ENCODE measurements at regions not wholly inside any gene's neighbourhood (a gene's known extent, or its start where the extent isn't known, plus 50 kb on each side); places are given as distances from the start of the nearest gene placed in this dataset.

GRCh38 chr6:84522135-84522549 is 242.3 kb downstream of the TBX18 start:
- Mint-ChIP-seq H3K9me3 (no peaks in the 10 kb centered on the region), H3K4me1 (ENCODE audit: low read depth) (no peaks in the 10 kb centered on the region), H3K4me3 (no peak overlapping the region), H3K36me3 (ENCODE audit: low read depth) (no peaks in the 10 kb centered on the region), H3K27ac (no peak overlapping the region), H3K27me3 (ENCODE audit: low read depth) (no peaks in the 10 kb centered on the region)

DNA sequence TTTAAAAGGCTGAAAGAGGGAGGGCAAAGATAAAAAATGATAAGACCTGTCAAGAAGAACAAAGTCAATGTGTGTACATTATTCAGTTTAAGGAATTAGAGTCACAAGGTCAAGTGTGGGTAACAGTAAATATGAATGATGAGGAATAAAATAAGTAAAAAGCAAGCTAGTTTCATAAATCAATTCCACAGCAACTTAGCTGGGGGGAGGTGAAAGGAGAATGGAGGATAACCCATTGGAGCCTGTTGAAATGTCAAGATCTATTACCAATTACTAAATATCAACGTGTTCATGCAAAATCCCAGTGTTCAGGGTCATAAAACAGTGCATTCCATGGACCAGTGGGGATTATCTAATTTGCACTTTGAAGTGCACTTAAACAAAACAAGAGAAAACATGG is 242.9 kb downstream of the TBX18 start:
- no peaks in the 10 kb centered on the region for H3K9me3 Mint-ChIP-seq

GRCh38 chr6:84517741-84518530 is 246.5 kb downstream of the TBX18 start:
- Mint-ChIP-seq H3K36me3 (ENCODE audit: low read depth) (no peaks in the 10 kb centered on the region), H3K9me3 (no peaks in the 10 kb centered on the region), H3K4me1 (ENCODE audit: low read depth) (no peaks in the 10 kb centered on the region), H3K27ac (no peak overlapping the region), H3K27me3 (ENCODE audit: low read depth) (no peaks in the 10 kb centered on the region), H3K4me3 (no peak overlapping the region)

More for the DNA sequence above, 242.9 kb downstream of the TBX18 start:
- Mint-ChIP-seq H3K4me1 (ENCODE audit: low read depth) (no peaks in the 10 kb centered on the region), H3K27me3 (ENCODE audit: low read depth) (no peaks in the 10 kb centered on the region), H3K36me3 (ENCODE audit: low read depth) (no peaks in the 10 kb centered on the region), H3K27ac (no peak overlapping the region), H3K4me3 (no peak overlapping the region)

DNA sequence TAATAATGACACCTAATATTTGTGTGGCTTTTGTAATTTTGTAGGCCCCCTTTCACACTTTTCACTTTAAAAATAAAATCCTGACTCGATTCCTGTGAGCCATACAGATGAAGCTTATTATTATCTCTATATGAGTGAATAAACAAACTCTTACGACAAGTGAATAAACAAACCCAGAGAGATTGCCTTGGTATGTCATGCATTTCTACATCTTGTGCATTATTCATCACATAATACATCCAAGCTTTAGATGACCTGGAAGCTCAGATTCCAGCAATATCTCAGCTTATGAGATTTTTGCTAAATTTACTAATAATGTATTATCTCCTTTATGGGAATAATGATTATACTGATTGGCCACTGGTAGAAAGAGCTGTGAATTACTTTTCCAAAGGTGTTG is 248.2 kb downstream of the TBX18 start:
- H3K4me3 Mint-ChIP-seq: no peak overlapping the region
- no peaks in the 10 kb centered on the region for H3K4me1 Mint-ChIP-seq (ENCODE audit: low read depth)
- no peak overlapping the region for H3K27ac Mint-ChIP-seq

GRCh38 chr6:84515067-84515466 is 249.3 kb downstream of the TBX18 start:
- Mint-ChIP-seq H3K4me3 (no peak overlapping the region), H3K27ac (no peak overlapping the region), H3K27me3 (ENCODE audit: low read depth) (no peaks in the 10 kb centered on the region)

More for the DNA sequence above, 248.2 kb downstream of the TBX18 start:
- Mint-ChIP-seq H3K27me3 (ENCODE audit: low read depth) (no peaks in the 10 kb centered on the region), H3K36me3 (ENCODE audit: low read depth) (no peaks in the 10 kb centered on the region), H3K9me3 (no peaks in the 10 kb centered on the region)

GRCh38 chr6:84514089-84514971 is 250.1 kb downstream of the TBX18 start:
- no peak overlapping the region for H3K4me3 Mint-ChIP-seq
- no peaks in the 10 kb centered on the region for H3K36me3 Mint-ChIP-seq (ENCODE audit: low read depth)
- H3K4me1 Mint-ChIP-seq (ENCODE audit: low read depth): no peaks in the 10 kb centered on the region
- H3K9me3 Mint-ChIP-seq: no peaks in the 10 kb centered on the region
- no peaks in the 10 kb centered on the region for H3K27me3 Mint-ChIP-seq (ENCODE audit: low read depth)
- no peak overlapping the region for H3K27ac Mint-ChIP-seq

More at GRCh38 chr6:84515067-84515466, 249.3 kb downstream of the TBX18 start:
- Mint-ChIP-seq H3K9me3 (no peaks in the 10 kb centered on the region), H3K4me1 (ENCODE audit: low read depth) (no peaks in the 10 kb centered on the region), H3K36me3 (ENCODE audit: low read depth) (no peaks in the 10 kb centered on the region)

- no peaks in the 10 kb centered on the region for H3K9me3 Mint-ChIP-seq
- H3K4me3 Mint-ChIP-seq: no peak overlapping the region
- H3K36me3 Mint-ChIP-seq (ENCODE audit: low read depth): no peaks in the 10 kb centered on the region
- H3K4me1 Mint-ChIP-seq (ENCODE audit: low read depth): no peaks in the 10 kb centered on the region
- no peak overlapping the region for H3K27ac Mint-ChIP-seq
- no peaks in the 10 kb centered on the region for H3K27me3 Mint-ChIP-seq (ENCODE audit: low read depth)
Observed at GRCh38 chr6:84512391-84512790, 252.0 kb downstream of the TBX18 start.

DNA sequence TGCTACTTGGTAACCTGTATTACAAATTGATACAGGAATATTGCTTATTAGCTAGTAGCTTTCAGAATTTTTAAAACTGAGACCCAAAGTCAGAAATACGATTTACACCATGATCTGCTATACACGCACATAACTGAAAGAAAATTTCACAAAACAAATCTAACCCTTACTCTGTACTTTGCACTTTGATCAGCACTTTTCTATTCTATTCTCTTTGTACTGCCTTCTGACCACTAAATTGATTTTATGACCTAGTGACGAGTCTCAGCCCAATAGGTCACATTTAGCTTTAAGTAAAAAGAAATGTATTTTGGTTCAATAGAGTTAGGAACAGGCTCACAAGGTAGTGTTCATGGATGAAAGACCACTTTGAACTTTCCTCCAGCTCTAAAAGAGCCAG is 252.5 kb downstream of the TBX18 start:
- no peaks in the 10 kb centered on the region for H3K9me3 Mint-ChIP-seq
- H3K27ac Mint-ChIP-seq: no peak overlapping the region
- H3K4me1 Mint-ChIP-seq (ENCODE audit: low read depth): no peaks in the 10 kb centered on the region
- no peaks in the 10 kb centered on the region for H3K27me3 Mint-ChIP-seq (ENCODE audit: low read depth)
- no peak overlapping the region for H3K4me3 Mint-ChIP-seq
- no peaks in the 10 kb centered on the region for H3K36me3 Mint-ChIP-seq (ENCODE audit: low read depth)

DNA sequence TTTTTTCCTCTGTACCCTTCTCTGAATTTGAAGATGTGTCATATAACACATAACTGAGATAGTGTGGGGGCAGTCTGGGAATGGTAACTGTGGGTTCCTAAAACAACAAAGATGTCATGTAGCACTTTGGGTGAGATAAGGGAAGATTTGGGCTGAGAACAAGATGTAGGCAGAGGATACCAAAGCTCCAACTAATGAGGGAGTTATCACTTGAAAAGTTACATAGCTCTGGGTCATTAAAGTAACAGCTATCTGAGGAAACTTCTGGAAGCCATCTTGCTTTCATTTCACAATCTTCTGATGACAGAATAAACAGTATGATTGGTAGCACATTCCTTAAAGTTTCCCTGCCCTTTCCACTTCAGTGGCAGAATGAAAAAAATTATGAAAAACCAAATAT is 255.4 kb downstream of the TBX18 start:
- Mint-ChIP-seq H3K36me3 (ENCODE audit: low read depth) (no peaks in the 10 kb centered on the region), H3K4me1 (ENCODE audit: low read depth) (no peaks in the 10 kb centered on the region), H3K27ac (no peak overlapping the region), H3K4me3 (no peak overlapping the region), H3K27me3 (ENCODE audit: low read depth) (no peaks in the 10 kb centered on the region), H3K9me3 (peaks cover 5% of the 10 kb centered on the region)

GRCh38 chr6:84508334-84508733 is 256.1 kb downstream of the TBX18 start:
- Mint-ChIP-seq H3K4me3 (no peak overlapping the region), H3K27ac (no peak overlapping the region), H3K36me3 (ENCODE audit: low read depth) (no peaks in the 10 kb centered on the region), H3K9me3 (peaks cover 5% of the 10 kb centered on the region), H3K27me3 (ENCODE audit: low read depth) (no peaks in the 10 kb centered on the region), H3K4me1 (ENCODE audit: low read depth) (no peaks in the 10 kb centered on the region)

- Mint-ChIP-seq H3K27me3 (ENCODE audit: low read depth) (no peaks in the 10 kb centered on the region), H3K4me1 (ENCODE audit: low read depth) (no peaks in the 10 kb centered on the region), H3K9me3 (peaks cover 9% of the 10 kb centered on the region), H3K27ac (no peak overlapping the region), H3K4me3 (no peak overlapping the region), H3K36me3 (ENCODE audit: low read depth) (no peaks in the 10 kb centered on the region)
Observed at GRCh38 chr6:84504025-84504424, 260.4 kb downstream of the TBX18 start.

GRCh38 chr6:84501315-84501714 is 263.1 kb downstream of the TBX18 start:
- Mint-ChIP-seq H3K9me3 (peaks cover 6% of the 10 kb centered on the region), H3K36me3 (ENCODE audit: low read depth) (no peaks in the 10 kb centered on the region), H3K4me1 (ENCODE audit: low read depth) (no peaks in the 10 kb centered on the region), H3K4me3 (no peak overlapping the region), H3K27ac (no peak overlapping the region), H3K27me3 (ENCODE audit: low read depth) (no peaks in the 10 kb centered on the region)

DNA sequence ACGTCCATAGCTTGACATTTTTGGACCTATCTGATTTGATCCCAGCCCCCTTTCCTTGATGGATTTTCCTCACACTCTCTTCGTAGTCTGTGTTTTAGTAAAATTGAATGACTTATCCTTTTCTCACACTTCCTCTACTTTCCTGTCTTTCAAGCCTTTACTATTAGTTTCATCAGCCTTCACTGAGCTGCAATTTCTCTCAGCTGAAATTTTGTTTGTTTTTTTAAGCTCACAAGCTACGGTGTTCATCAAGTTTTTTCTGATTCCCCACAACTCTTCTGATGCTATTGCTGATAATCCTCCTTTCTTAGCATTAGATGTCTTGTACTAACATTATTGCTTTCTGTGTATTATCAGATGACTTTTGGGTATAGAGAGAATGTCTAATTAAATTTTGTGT is 263.7 kb downstream of the TBX18 start:
- Mint-ChIP-seq H3K4me1 (ENCODE audit: low read depth) (no peaks in the 10 kb centered on the region), H3K27ac (no peak overlapping the region), H3K27me3 (ENCODE audit: low read depth) (no peaks in the 10 kb centered on the region), H3K9me3 (peaks cover 5% of the 10 kb centered on the region), H3K36me3 (ENCODE audit: low read depth) (no peaks in the 10 kb centered on the region), H3K4me3 (no peak overlapping the region)

DNA sequence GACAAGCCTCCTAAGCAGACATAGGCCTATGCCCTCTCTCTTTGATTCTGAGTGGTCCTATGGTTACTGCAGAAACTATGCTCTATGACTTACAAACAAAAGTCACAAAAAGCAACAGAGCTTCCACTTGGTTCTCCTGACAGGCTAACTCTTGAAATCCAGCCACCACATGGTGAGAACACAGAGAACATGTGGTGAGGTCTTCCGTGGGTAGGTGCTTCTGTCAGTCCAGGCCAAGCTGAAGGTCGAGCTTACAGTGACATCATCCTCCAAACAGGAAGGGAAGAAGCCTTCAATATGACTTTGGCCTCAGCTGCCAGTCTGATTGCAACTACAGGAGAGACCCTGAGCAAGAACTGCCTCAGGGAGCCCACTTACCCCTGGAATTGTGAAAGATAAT is 265.5 kb downstream of the TBX18 start:
- no peak overlapping the region for H3K27ac Mint-ChIP-seq
- no peak overlapping the region for H3K4me3 Mint-ChIP-seq
- H3K9me3 Mint-ChIP-seq: peaks cover 5% of the 10 kb centered on the region
- H3K27me3 Mint-ChIP-seq (ENCODE audit: low read depth): no peaks in the 10 kb centered on the region
- H3K4me1 Mint-ChIP-seq (ENCODE audit: low read depth): no peaks in the 10 kb centered on the region
- H3K36me3 Mint-ChIP-seq (ENCODE audit: low read depth): no peaks in the 10 kb centered on the region
